ENCODE measurements at regions not wholly inside any gene's neighbourhood (a gene's known extent, or its start where the extent isn't known, plus 50 kb on each side); places are given as distances from the start of the nearest gene placed in this dataset.

DNA sequence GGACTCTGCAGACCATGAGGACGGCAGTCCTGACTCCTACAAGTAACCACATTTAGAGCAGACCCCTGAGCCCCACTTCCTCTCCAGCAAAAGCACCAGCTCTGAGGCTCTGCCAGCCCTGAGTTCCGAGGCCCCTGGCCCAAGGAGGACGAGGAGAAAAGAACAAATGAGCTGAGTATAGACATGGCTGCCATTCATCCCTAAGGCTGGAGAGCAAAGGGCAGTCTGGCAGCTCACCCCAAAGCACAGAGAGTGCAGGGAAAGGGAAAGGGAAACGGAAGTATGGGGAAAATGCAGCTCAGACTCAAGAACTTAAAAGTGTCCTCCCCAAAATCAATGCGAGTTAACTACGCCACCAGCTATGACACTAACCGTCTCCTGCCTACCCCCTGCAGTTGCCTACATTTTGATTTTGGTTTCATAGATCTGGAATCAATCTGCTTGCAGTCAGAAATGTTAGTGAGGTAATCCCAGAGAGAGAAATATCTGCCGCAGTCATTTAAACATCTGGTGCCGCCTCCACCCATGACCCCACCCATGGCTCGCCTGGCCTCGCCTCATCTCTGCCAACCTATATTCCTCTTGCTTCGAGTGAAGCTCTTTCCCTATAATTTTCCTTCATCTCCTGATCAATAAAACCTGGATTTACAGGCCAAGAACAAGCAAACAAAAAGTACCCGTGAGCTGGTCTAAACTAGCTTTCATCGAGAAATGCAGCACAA, 49.6 kb upstream of the AFDN start (continued):
- TF ChIP-seq, protein P1, sequence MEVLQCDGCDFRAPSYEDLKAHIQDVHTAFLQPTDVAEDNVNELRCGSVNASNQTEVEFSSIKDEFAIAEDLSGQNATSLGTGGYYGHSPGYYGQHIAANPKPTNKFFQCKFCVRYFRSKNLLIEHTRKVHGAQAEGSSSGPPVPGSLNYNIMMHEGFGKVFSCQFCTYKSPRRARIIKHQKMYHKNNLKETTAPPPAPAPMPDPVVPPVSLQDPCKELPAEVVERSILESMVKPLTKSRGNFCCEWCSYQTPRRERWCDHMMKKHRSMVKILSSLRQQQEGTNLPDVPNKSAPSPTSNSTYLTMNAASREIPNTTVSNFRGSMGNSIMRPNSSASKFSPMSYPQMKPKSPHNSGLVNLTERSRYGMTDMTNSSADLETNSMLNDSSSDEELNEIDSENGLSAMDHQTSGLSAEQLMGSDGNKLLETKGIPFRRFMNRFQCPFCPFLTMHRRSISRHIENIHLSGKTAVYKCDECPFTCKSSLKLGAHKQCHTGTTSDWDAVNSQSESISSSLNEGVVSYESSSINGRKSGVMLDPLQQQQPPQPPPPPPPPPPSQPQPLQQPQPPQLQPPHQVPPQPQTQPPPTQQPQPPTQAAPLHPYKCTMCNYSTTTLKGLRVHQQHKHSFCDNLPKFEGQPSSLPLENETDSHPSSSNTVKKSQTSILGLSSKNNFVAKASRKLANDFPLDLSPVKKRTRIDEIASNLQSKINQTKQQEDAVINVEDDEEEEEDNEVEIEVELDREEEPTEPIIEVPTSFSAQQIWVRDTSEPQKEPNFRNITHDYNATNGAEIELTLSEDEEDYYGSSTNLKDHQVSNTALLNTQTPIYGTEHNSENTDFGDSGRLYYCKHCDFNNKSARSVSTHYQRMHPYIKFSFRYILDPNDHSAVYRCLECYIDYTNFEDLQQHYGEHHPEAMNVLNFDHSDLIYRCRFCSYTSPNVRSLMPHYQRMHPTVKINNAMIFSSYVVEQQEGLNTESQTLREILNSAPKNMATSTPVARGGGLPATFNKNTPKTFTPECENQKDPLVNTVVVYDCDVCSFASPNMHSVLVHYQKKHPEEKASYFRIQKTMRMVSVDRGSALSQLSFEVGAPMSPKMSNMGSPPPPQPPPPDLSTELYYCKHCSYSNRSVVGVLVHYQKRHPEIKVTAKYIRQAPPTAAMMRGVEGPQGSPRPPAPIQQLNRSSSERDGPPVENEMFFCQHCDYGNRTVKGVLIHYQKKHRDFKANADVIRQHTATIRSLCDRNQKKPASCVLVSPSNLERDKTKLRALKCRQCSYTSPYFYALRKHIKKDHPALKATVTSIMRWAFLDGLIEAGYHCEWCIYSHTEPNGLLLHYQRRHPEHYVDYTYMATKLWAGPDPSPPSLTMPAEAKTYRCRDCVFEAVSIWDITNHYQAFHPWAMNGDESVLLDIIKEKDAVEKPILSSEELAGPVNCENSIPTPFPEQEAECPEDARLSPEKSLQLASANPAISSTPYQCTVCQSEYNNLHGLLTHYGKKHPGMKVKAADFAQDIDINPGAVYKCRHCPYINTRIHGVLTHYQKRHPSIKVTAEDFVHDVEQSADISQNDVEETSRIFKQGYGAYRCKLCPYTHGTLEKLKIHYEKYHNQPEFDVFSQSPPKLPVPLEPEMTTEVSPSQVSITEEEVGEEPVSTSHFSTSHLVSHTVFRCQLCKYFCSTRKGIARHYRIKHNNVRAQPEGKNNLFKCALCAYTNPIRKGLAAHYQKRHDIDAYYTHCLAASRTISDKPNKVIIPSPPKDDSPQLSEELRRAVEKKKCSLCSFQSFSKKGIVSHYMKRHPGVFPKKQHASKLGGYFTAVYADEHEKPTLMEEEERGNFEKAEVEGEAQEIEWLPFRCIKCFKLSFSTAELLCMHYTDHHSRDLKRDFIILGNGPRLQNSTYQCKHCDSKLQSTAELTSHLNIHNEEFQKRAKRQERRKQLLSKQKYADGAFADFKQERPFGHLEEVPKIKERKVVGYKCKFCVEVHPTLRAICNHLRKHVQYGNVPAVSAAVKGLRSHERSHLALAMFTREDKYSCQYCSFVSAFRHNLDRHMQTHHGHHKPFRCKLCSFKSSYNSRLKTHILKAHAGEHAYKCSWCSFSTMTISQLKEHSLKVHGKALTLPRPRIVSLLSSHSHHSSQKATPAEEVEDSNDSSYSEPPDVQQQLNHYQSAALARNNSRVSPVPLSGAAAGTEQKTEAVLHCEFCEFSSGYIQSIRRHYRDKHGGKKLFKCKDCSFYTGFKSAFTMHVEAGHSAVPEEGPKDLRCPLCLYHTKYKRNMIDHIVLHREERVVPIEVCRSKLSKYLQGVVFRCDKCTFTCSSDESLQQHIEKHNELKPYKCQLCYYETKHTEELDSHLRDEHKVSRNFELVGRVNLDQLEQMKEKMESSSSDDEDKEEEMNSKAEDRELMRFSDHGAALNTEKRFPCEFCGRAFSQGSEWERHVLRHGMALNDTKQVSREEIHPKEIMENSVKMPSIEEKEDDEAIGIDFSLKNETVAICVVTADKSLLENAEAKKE (CRISPR knock-in tag; IDR thresholded peaks at IDR 0.05): no peak
- no peak for TF ChIP-seq ZNF331 (CRISPR knock-in tag; IDR thresholded peaks at IDR 0.05; ENCODE audit: low read depth)
